Activated naive CD4-positive, alpha-beta T cell (primary cell): ENCODE measurements at regions not wholly inside any gene's neighbourhood (a gene's known extent, or its start where the extent isn't known, plus 50 kb on each side); places are given as distances from the start of the nearest gene placed in this dataset.
"Not testable (repeated sequence)": the region's sequence is repeated elsewhere in the genome, so short reads cannot be mapped to it uniquely, and the experiment has no call there.

ENCODE experiments used
- DNase-seq, 4 experiments: peaks; one replicate each; lab custom pipeline; 2025; lab: John Stamatoyannopoulos, UW

DNA sequence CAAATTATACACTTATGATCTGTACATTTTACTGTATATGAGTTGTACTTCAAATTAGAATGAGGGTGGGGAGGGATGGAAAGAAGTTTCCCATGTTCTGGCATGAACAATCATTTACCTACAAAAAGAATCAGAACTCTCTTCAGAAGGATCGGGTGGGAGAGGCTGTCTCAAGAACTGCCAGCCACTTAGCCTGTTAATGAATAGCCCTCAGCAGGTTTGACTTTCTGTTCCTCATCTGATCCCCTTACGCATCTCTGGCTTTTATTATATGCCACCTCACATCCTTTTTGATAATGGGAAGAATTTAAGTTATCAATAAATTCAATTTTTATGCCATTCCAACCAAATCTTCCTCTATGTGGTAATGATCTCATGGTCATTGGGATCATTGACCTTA is 168.3 kb upstream of the TGFBR2 start:
- no peak for DNase-seq

- no peak for DNase-seq
Observed at GRCh38 chr3:30439451-30440053, 166.8 kb upstream of the TGFBR2 start.

DNA sequence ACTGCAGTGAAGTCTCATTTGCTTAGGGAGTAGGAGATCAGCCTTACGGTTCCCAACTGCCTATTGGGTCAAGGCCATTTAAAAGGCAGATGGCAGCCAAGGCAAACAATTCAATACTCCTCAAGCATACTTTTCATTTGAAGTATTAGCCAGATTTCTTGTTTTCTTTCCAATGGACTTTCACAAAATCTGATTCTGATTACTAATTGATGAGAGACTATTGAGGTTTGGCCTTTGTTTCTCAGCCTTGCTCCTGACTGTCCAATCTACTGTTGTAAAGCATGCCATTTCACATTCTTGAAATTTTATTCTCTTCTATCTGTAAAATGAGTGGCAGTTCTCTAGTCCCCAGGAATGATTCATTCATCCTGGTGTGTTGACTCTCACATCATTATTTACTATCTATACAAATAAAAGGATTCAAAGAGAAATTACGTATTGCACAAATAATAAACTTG is 166.2 kb upstream of the TGFBR2 start:
- no peak for DNase-seq

GRCh38 chr3:30440880-30441279 is 165.5 kb upstream of the TGFBR2 start:
- no peak for DNase-seq

DNA sequence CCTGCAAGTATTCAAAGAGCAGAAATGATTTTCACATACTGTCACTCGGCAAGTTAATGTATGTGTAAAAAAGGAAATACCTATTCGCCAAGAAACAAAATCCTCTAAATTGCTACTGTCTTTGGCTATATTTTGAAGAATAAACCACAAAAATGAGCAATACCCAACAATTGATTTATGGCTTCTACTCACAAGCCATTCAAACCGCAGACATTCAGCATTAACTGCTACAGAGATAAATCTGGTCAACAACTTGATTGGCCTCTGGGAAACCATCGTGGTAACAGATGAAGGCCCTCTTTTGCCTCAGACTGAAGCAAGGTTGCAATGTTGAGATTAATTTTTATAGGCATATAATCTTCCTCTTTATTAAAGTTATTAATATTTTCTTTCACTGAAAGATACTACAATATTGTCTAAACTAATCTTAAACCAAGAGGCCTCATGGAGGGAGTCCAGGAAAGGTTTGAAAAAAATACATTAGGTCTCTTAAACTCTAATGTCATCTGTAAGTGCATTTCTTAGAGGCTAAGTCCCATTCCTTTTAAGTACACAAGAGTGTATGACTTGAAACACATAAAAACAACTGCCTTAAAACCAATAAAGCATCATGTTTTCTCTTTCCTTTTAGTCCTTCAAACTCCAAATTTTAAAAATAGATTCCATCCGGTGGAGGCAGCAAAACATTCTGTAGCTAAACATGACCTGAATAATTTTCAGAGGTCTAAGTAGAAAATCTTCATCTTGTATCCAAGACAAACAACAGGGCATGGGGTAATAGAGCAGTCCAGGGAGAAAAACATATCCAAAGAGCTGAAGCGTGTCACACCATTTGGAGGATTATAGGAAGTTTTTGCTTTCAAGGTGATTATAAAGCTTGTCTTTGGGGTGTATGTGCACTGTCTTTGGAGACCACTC is 162.4 kb upstream of the TGFBR2 start:
- DNase-seq: no peak

- no peak for DNase-seq
Observed at GRCh38 chr3:30448450-30449289, 157.7 kb upstream of the TGFBR2 start.

- DNase-seq: no peak
Observed at GRCh38 chr3:30449290-30449632, 157.1 kb upstream of the TGFBR2 start.

DNA sequence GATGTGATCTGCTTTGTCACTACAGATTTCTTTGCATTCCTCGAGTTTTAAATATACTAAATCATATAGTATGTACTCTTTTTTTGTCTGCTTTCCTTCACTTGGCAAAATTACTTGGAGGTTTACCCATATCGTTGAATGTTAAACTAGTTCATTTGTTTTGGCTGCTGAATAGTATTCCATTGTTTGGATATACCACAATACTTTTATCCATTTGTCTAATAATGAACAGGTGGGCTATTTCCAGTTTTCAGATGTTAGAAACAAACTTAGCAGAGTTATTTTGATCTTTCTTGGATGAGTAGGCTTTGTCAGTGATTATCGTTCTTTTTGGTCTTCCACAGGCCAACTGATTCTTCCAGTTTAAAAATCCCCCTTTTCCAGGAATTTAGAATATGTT is 154.0 kb upstream of the TGFBR2 start:
- DNase-seq: no peak

GRCh38 chr3:30453360-30454039 is 152.9 kb upstream of the TGFBR2 start:
- no peak for DNase-seq

DNA sequence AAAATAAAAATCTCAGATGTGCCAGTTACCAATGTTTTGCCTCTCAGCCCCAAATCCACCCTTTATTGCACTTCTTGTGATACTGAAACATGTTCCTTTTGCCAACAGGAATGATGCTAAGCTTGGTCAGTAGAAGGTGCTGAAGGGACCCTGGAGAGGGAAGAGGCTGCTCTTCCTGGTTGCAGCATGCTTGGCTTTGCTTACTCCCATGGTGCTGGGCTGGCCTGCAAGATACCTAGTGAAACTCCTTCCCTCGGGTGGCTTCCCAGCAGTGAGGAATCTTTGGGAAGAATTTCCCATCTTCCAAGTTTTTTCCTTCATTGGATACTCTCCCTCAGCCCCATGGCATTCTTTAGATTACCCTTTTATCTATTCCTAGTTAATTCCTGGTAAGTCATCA is 151.8 kb upstream of the TGFBR2 start:
- DNase-seq: no peak

- DNase-seq: not testable (repeated sequence)
Observed at GRCh38 chr3:30455112-30455511, 151.3 kb upstream of the TGFBR2 start.

- DNase-seq: no peak
Observed at GRCh38 chr3:30455840-30456239, 150.6 kb upstream of the TGFBR2 start.

DNA sequence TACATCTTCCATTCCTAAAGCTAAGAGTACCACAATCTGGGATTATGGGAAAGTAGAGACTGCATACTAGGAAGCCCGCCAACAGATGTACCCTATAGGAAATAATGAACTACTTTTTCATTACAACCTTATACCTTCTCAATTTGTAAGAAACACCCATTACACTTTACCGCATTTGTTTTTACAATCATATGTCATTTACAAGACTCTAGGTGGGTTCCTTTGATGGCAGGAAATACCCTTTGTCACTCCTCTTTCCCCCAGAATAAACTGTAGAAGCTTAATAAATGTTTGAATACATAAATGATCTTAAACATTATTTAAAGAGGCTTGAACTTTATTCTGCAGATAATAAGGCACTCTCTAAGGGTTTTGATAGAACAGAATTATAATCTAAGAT is 150.1 kb upstream of the TGFBR2 start:
- DNase-seq: no peak

GRCh38 chr3:30457081-30457480 is 149.3 kb upstream of the TGFBR2 start:
- no peak for DNase-seq

- DNase-seq: no peak
Observed at GRCh38 chr3:30457726-30458125, 148.7 kb upstream of the TGFBR2 start.

GRCh38 chr3:30458376-30459171 is 147.8 kb upstream of the TGFBR2 start:
- DNase-seq: no peak

DNA sequence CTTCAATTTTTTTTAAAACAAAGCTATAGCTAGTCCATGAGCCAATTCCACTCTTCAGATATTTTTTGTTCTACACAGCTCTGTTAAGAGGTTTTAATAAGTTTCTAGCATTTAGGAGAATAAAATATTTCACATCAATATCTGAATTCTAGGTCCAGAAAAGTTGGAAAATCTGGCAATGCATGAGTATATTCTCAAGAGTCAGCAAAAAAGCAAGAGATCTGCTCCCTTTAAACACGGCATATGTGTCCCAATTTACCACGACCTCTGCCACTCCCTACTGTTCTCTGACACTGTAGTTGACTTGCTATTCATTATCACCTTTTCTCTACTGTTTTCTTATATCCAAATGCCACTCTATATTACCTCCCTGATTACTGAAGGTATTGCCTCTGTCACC is 145.1 kb upstream of the TGFBR2 start:
- no peak for DNase-seq

GRCh38 chr3:30462721-30463470 is 143.5 kb upstream of the TGFBR2 start:
- no peak for DNase-seq

GRCh38 chr3:30464381-30464780 is 142.0 kb upstream of the TGFBR2 start:
- DNase-seq: no peak

DNA sequence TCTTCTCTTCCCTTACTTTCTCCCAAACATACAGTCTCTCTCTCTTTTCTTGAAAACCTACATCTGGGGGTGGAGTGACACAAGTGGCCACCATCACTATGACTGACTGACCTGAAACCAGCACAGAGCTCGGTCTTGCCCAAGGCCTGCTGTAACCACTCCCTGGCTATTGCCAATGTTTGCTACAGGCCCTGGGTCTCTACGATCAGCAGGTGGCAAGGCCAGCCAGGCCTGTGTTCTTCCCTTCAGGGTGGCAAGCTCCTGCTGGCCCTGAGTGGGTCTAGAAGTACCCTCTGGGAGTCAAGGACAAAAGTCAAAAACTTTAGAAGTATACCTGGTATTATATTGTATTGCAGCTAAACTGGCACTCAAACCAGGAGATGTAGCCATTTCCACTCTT is 140.9 kb upstream of the TGFBR2 start:
- DNase-seq: no peak
